ENCODE measurements at regions not wholly inside any gene's neighbourhood (a gene's known extent, or its start where the extent isn't known, plus 50 kb on each side); places are given as distances from the start of the nearest gene placed in this dataset.
"Not testable (repeated sequence)": the region's sequence is repeated elsewhere in the genome, so short reads cannot be mapped to it uniquely, and the experiment has no call there.

GRCh38 chr5:96319981-96320739 lies 112.9 kb downstream of the PCSK1 start:
- DNase-seq = not testable (repeated sequence)

DNA sequence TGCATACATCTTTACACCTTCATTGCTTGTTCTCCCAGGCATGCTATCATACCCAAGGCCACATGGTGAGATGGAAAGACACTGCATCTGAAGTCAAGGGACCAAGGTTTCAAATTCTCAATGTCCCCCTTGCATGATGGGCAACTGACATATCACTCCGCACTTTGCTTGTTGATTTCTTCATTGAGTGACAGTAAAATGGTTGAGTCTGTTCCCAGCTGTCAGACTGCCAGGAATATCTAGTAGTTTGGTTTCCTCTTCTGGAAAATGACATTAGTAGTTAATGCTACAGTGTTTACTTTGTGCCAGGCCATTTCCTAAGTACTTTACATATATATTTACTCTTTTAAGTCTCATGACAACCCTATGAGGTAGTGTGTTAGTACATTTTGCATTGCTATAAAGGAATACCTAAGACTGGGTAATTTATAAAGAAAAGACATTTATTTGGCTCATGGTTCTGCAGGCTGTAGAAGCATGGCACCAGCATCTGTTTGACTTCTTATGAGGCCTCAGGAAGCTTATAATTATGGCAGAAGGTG lies 114.4 kb downstream of the PCSK1 start:
- DNase-seq = no peak

GRCh38 chr5:96317945-96318344 lies 115.1 kb downstream of the PCSK1 start:
- no peak for DNase-seq

- DNase-seq = no peak
Observed at GRCh38 chr5:96316487-96316886, 116.6 kb downstream of the PCSK1 start.

DNA sequence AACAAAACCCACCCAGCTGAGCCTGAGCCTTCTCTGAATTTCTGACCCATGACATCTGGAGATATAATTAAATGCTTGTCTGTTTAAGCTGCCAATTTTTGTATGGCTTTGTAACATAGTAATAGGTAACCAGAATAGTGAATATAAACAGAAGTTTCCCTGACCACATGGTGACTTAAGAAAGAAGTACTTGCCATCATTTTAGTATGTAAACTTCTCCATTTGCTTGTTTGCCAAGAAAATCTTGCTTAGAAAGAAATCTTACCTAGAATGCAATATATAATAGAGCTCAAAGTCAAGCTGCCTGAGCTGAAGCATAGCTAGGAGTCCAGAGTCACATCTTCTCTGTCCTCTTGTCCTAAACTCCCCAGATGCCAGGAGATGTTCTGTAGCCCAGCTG lies 117.0 kb downstream of the PCSK1 start:
- no peak for DNase-seq

DNA sequence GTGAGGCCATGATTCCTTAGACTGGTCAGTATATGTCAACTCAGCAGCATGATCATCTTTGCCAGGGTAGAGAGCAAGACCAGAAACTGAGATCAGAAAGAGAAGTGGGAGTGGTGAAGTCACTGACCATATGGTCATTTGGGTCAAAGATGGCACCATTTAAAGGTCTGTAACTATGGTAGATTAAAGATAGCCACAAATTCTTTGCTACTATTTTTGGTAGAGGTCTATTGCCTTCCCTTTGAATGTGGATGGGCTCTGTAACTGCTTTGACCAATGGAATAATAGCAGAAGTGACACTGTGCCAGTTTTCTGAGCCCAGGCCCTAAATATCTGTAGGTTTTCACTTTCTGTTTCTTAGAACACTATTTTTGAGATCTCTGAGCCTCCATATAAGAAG lies 117.6 kb downstream of the PCSK1 start:
- DNase-seq = no peak

- DNase-seq = no peak
Observed at GRCh38 chr5:96312383-96312782, 120.7 kb downstream of the PCSK1 start.

DNA sequence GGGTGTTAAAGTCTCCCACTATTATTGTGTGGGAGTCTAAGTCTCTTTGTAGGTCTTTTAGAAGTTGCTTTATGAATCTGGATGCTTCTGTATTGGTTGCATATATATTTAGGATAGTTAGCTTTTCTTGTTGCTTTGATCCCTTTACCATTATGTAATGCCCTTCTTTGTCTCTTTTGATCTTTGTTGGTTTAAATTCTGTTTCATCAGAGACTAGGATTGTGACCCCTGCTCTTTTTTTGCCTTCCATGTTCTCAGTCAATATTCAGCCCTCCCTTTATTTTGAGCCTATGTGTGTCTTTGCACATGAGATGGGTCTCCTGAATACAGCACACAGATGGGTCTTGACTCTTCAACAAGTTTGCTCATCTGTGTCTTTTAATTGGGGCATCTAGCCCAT lies 126.0 kb downstream of the PCSK1 start:
- DNase-seq = not testable (repeated sequence)

DNA sequence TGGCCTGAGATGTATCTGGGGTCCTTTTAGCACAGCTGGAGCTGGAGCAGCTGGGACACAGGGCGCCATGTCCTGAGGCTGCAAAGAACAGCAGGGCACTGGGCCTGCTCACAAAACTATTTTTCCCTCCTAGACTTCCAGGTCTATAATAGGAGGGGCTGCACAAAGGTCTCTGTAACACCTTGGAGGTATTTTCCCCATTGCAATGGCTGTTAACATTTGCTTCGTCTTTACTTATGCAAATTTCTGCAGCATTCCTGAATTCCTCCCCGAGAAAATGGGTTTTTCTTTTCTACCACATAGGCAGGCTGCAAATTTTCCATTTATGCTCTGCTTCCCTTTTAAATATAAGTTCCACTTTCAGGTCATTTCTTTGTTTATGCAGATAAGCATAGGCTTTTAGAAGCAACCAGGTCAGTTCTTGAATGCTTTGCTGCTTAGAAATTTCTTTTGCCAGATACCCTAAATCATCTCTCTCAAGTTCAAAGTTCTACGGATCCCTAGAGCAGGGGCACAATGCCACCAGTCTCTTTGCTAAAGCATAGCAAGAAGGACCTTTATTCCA lies 130.8 kb downstream of the PCSK1 start:
- no peak for DNase-seq

GRCh38 chr5:96300976-96301375 lies 132.1 kb downstream of the PCSK1 start:
- no peak for DNase-seq

GRCh38 chr5:96297867-96298266 lies 135.2 kb downstream of the PCSK1 start:
- DNase-seq = no peak

DNA sequence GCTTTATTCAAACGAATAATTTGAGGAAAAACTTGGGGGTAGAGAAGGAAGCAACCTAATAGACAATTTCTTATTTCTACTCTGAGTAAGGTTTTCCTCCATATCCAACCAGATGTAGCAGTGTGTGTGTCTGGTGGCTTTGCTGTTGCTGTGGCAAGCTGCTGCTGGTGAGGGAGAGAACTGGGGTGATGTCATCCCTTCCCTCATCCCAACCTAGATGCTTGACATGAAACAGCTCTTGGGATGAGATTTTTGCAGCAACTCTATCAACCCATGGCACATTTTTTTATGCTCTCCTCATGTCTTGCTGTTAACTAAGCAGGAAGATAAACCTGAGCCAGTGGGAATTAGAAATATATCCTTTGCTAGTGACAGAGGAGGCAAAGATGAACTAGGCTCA lies 135.8 kb downstream of the PCSK1 start:
- no peak for DNase-seq

- DNase-seq = no peak
Observed at GRCh38 chr5:96294884-96295202, 138.2 kb downstream of the PCSK1 start.

DNA sequence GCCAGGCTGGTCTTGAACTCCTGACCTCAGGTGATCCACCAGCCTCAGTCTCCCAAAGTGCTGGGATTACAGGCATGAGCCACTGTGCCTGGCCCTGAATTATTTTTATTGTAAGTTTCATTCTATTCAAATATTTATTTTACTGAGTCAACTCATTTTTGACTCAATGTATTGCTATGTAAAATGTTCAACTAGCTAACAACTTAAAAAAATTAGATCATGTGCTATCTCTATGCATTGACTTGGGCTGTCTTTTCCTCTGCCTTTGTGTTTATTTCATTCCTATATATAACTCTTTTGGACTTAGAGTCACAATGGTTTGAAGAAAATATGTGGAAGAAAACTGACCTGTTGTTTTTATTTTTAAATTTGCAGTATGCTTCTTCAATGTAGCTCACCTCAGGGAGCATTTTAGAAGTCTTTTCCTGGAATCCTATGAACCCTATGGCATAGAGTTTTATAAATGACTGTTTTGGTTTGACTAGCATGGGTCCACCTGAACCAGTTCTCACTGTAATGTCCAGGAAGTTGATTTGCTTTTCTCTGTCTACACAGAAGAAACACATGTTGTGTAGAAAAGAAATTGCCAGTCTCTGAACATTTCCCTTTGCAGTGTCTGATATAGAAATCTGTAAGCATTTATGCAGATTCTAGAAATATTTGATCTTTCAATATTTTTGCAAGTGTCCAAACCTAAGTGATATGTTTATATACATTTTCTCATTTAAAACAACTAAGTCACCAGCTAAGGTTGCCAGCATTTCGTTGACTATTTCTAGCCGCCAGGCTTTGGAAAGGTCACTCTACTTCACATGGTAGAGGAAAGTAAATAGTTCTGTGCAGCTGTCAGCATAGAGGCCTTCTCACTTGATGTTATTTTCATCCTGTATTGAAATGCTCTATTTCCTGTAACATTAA lies 138.8 kb downstream of the PCSK1 start:
- no peak for DNase-seq

DNA sequence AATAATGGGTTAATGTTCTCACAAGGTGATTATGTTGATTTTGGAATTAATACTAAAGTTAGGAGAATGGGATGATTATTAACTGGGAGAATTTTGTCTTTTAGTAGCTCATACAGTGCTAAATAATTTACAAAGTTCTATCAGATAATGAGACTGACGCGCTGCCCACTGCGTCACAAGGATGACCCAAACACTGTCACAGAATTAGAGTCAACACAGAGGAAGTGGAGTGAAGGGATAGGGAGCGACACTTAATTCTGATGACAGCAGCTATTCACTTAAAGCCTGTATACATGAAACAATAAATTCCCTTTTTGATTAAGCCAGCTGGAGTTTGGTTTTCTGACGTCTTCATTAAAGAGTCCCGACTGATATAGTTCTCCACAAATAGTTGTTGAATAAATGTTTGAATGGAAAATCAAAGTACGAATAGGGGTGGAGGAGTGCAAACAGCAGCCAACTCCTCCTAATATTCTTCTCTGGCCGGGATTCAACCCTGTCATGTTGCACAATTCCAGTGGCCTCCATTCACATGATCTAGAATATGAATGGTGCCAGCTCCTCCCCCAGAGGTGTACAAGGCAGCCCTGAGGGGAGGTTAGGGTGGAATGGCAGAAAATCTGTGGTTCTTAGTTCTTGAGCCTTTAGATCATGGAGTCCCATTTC lies 140.3 kb downstream of the PCSK1 start:
- no peak for DNase-seq

DNA sequence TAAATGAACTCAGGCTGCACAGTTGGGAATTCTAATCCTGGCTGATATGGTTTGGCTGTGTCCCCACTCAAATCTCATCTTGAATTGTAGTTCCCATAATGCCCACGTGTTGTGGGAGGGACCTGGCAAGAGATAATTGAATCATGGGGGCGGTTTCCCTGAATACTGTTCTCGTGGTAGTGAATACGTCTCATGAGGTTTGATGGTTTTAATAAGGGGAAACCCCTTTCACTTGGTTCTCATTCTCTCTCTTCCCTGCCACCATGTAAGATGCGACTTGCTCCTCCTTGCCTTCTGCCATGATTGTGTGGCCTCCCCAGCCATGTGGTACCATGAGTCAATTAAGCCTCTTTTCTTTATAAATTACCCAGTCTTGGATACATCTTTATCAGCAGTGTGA lies 143.8 kb downstream of the PCSK1 start:
- not testable (repeated sequence) for DNase-seq

- no peak for DNase-seq
Observed at GRCh38 chr5:96288845-96289185, 144.2 kb downstream of the PCSK1 start.

- DNase-seq = no peak
Observed at GRCh38 chr5:96288166-96288844, 144.7 kb downstream of the PCSK1 start.

DNA sequence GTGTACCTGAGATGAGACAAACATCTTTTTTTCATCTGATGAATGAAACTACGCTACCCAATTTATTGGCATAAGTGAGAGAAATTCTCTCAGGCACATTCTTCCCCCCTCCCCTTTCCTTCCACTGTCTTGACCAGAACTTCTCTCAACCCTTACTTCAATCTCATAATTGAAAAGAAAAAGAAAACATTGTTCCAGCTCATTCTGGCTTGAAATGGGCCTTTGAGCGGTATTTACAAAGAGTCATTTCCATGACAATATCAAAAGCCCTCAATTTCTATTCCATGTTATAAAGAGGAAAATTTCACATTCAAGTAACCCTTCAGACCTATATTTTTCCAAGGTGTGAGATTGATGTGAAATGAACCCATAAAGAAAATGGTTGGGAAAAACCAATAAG lies 145.9 kb downstream of the PCSK1 start:
- no peak for DNase-seq

GRCh38 chr5:96285823-96286222 lies 147.2 kb downstream of the PCSK1 start:
- DNase-seq = no peak

DNA sequence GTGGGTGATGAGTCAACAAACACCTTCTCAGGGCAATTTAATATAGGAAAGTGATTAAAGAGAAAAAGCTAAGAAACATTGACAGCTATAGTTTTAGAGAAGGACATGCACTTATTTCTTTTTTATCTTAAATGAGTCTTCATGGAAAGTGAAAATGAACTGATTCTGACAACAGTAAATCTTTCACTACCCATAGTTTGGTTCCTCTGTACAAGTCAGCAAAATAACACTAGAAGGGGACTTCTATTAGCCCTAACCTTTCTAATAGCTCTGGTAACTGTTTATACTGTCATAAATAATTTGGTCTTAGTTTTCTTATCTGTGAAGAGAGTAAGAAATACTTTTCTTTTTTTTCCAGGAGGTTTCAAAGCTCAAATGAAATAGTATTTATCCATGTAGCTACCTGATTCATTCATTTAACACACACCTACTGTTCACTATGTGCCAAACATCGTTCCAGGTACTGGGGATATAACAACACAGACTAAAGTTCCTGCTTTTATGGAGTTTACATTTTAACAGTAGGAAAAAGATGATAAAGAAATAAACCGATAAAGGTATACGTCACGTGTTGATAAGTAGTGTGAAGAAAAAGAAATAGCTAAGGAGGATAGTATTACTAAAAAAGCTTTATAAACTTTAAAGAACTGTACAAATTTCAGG lies 148.2 kb downstream of the PCSK1 start:
- no peak for DNase-seq

GRCh38 chr5:96283589-96283988 lies 149.5 kb downstream of the PCSK1 start:
- no peak for DNase-seq
